ENCODE measurements at regions not wholly inside any gene's neighbourhood (a gene's known extent, or its start where the extent isn't known, plus 50 kb on each side); places are given as distances from the start of the nearest gene placed in this dataset.

- no peaks in the 10 kb centered on the region for H3F3A ChIP-seq (ENCODE audit: insufficient read depth, low read length)
- no peak overlapping the region for H2AFZ ChIP-seq (ENCODE audit: low read length)
- H3K4me1 ChIP-seq (ENCODE audit: insufficient read depth, low read length, severe bottlenecking) = no peaks in the 10 kb centered on the region
- no peaks in the 10 kb centered on the region for H3K27me3 ChIP-seq (ENCODE audit: insufficient read depth, low read length)
- H3K4me3 ChIP-seq (ENCODE audit: low read depth, low read length, poor library complexity, severe bottlenecking) = no peak overlapping the region
- H4K20me1 ChIP-seq (ENCODE audit: insufficient read depth, low read length) = no peaks in the 10 kb centered on the region
- H3K9me2 ChIP-seq (ENCODE audit: low read depth, low read length) = peaks cover 3% of the 10 kb centered on the region; the same call in 1 of the 2 replicates
- H3K9me3 ChIP-seq (ENCODE audit: low read length) = no peaks in the 10 kb centered on the region
- no peak overlapping the region for H3K4me2 ChIP-seq (ENCODE audit: low read length)
- no peaks in the 10 kb centered on the region for H3K36me3 ChIP-seq (ENCODE audit: insufficient read depth, low read length)
- no peak overlapping the region for H3K9ac ChIP-seq (ENCODE audit: low read length)
- H3K27ac ChIP-seq (ENCODE audit: low read depth, low read length, poor library complexity, severe bottlenecking) = no peak overlapping the region
- H3K79me2 ChIP-seq (ENCODE audit: insufficient read depth, low read length) = no peaks in the 10 kb centered on the region
- TF ChIP-seq EZH2 (IDR thresholded peaks at IDR 0.05; ENCODE audit: borderline replicate concordance, low read length) (no peak), CTCF (IDR thresholded peaks at IDR 0.05; ENCODE audit: low read length) (no peak)
Measured at GRCh38 chr5:105392122-105392709, 1829.6 kb upstream of the NUDT12 start.

GRCh38 chr5:105380126-105380525 lies 1817.5 kb upstream of the NUDT12 start:
- Histone ChIP-seq H3K9ac (ENCODE audit: low read length) (no peak overlapping the region), H3K9me3 (ENCODE audit: low read length) (no peaks in the 10 kb centered on the region), H3F3A (ENCODE audit: insufficient read depth, low read length) (no peaks in the 10 kb centered on the region), H3K4me2 (ENCODE audit: low read length) (no peak overlapping the region), H3K9me2 (ENCODE audit: low read depth, low read length) (no peaks in the 10 kb centered on the region), H3K79me2 (ENCODE audit: insufficient read depth, low read length) (no peaks in the 10 kb centered on the region), H3K27ac (ENCODE audit: low read depth, low read length, poor library complexity, severe bottlenecking) (no peak overlapping the region), H4K20me1 (ENCODE audit: insufficient read depth, low read length) (no peaks in the 10 kb centered on the region), H3K4me1 (ENCODE audit: insufficient read depth, low read length, severe bottlenecking) (no peaks in the 10 kb centered on the region), H3K27me3 (ENCODE audit: insufficient read depth, low read length) (no peaks in the 10 kb centered on the region), H2AFZ (ENCODE audit: low read length) (no peak overlapping the region), H3K4me3 (ENCODE audit: low read depth, low read length, poor library complexity, severe bottlenecking) (no peak overlapping the region), H3K36me3 (ENCODE audit: insufficient read depth, low read length) (no peaks in the 10 kb centered on the region)
- no peak for TF ChIP-seq EZH2 (IDR thresholded peaks at IDR 0.05; ENCODE audit: borderline replicate concordance, low read length)
- no peak for TF ChIP-seq CTCF (IDR thresholded peaks at IDR 0.05; ENCODE audit: low read length)

GRCh38 chr5:105371169-105371568 lies 1808.6 kb upstream of the NUDT12 start:
- H3K36me3 ChIP-seq (ENCODE audit: insufficient read depth, low read length) = no peaks in the 10 kb centered on the region
- no peaks in the 10 kb centered on the region for H3F3A ChIP-seq (ENCODE audit: insufficient read depth, low read length)
- no peak overlapping the region for H3K9ac ChIP-seq (ENCODE audit: low read length)
- no peak overlapping the region for H2AFZ ChIP-seq (ENCODE audit: low read length)
- no peaks in the 10 kb centered on the region for H3K9me3 ChIP-seq (ENCODE audit: low read length)
- no peaks in the 10 kb centered on the region for H3K27me3 ChIP-seq (ENCODE audit: insufficient read depth, low read length)
- TF ChIP-seq EZH2 (IDR thresholded peaks at IDR 0.05; ENCODE audit: borderline replicate concordance, low read length) (no peak), CTCF (IDR thresholded peaks at IDR 0.05; ENCODE audit: low read length) (no peak)
- H4K20me1 ChIP-seq (ENCODE audit: insufficient read depth, low read length) = no peaks in the 10 kb centered on the region
- H3K79me2 ChIP-seq (ENCODE audit: insufficient read depth, low read length) = no peaks in the 10 kb centered on the region
- H3K4me1 ChIP-seq (ENCODE audit: insufficient read depth, low read length, severe bottlenecking) = no peaks in the 10 kb centered on the region
- no peak overlapping the region for H3K27ac ChIP-seq (ENCODE audit: low read depth, low read length, poor library complexity, severe bottlenecking)
- no peak overlapping the region for H3K4me2 ChIP-seq (ENCODE audit: low read length)
- no peak overlapping the region for H3K4me3 ChIP-seq (ENCODE audit: low read depth, low read length, poor library complexity, severe bottlenecking)
- H3K9me2 ChIP-seq (ENCODE audit: low read depth, low read length) = no peaks in the 10 kb centered on the region
